HFF-Myc (cell line): ENCODE measurements at regions not wholly inside any gene's neighbourhood (a gene's known extent, or its start where the extent isn't known, plus 50 kb on each side); places are given as distances from the start of the nearest gene placed in this dataset.
"Not testable (repeated sequence)": the region's sequence is repeated elsewhere in the genome, so short reads cannot be mapped to it uniquely, and the experiment has no call there.

ENCODE experiments used
- DNase-seq: peaks from one replicate; pipeline ENCODE4 v3.0.0-alpha.2; 2011; ENCODE audit warnings: low read depth; ENCODE audit errors: extremely low read depth
- H3K4me3 ChIP-seq: replicated peaks from 2 replicates; pipeline ENCODE4 v1.5.1; 2011; ENCODE audit warnings: low read depth, mild to moderate bottlenecking, control low read depth, low read length
- TF ChIP-seq, protein P1 (sequence below): IDR thresholded peaks from 2 replicates; pipeline ENCODE4 v1.5.1; 2012; ENCODE audit warnings: mild to moderate bottlenecking, low read depth, low read length, control low read depth; ENCODE audit errors: missing control alignments

DNA sequence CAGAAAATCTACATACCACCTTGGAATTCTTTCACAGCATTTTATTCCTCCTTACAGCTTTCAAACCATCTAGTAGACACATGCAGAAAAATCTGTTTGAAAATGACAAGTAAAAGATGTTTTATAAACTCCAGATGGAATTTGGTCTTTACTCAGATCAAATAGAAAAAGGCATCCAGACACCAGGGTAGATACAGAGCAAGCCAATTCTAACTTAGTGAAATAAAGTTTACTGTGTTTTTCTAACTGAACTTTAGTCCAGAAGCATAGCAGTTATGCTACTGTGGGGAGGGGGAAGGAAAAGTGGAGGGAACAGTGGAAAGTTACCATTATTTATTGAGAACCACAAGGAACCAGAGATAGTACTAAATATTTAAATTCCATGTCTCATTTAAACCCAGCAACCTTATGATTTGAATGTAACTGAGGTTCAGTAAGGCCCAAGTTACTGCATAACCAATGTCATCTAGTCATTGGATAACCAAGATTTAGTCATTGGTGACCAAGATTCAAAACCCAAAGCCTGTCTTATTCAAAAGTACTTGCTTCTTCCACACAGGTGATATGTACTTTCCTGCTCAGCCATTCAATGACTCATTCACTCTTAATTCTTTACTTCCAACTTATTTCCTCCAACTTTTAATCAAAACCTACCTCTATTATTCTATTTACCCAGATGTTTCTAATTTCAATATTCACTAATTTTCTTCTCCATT lies 57.7 kb downstream of the RAD51AP2 start:
- no peak for DNase-seq
- TF ChIP-seq, protein P1, sequence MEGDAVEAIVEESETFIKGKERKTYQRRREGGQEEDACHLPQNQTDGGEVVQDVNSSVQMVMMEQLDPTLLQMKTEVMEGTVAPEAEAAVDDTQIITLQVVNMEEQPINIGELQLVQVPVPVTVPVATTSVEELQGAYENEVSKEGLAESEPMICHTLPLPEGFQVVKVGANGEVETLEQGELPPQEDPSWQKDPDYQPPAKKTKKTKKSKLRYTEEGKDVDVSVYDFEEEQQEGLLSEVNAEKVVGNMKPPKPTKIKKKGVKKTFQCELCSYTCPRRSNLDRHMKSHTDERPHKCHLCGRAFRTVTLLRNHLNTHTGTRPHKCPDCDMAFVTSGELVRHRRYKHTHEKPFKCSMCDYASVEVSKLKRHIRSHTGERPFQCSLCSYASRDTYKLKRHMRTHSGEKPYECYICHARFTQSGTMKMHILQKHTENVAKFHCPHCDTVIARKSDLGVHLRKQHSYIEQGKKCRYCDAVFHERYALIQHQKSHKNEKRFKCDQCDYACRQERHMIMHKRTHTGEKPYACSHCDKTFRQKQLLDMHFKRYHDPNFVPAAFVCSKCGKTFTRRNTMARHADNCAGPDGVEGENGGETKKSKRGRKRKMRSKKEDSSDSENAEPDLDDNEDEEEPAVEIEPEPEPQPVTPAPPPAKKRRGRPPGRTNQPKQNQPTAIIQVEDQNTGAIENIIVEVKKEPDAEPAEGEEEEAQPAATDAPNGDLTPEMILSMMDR: no peak
- H3K4me3 ChIP-seq: no peak overlapping the region

DNA sequence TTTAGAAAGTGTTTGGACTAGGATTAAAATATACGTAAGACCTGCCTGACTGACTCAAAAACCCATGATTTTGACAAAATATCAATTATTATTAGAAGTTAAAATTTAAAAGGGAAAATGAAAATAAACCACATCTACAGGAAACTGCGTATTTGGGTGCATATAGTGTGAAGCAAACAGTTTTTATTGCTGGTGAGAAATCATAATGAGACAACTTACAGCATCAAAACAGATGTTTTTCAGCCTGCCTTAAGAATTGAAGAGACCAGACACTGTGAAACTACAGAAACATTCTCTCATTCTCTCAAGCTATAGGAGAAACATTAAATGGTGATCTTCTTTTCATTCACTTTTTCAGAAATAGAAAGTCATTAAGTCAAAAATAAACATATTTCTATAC lies 62.9 kb downstream of the RAD51AP2 start:
- DNase-seq: no peak
- H3K4me3 ChIP-seq: no peak overlapping the region
- TF ChIP-seq, protein P1: no peak

DNA sequence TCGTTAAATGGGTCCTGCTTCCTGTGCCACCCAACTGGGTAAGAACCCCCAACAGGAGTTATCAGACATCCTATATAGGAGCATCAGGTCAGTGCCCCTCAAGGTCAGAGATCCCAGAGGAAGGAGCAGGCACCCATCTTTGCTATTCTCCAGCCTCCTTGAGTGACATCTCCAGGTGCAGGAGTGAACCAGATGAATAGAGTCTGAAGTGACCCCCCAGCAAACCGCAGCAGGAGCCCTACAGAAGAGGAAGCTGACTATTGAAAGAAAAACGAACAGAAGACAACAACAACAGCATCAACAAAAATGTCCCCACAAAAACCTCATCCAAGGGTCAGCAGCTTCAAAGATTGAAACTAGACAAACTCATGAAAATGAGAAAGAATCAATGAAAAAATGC lies 72.0 kb downstream of the RAD51AP2 start:
- not testable (repeated sequence) for DNase-seq, H3K4me3 ChIP-seq

DNA sequence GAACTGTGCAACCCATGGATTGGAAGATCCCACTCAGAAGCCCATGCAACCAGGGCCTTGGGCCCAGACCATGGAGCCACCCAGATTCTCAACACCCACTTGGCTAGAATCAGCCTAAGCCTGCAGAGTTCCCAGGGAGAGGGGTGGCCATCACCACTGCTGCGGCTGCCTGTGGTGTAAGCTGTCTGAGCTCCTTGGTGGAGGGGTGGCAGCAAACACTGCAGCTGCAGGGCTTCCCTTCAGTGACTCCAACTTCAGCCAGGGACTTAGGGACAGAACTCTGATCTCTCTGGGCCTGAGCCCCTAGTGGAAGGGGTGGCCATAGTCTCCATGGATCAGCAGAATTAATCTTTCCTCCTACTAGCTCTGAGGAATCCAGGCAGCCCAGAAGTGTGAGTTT lies 72.5 kb downstream of the RAD51AP2 start:
- no peak overlapping the region for H3K4me3 ChIP-seq
- TF ChIP-seq, protein P1: no peak
- no peak for DNase-seq

DNA sequence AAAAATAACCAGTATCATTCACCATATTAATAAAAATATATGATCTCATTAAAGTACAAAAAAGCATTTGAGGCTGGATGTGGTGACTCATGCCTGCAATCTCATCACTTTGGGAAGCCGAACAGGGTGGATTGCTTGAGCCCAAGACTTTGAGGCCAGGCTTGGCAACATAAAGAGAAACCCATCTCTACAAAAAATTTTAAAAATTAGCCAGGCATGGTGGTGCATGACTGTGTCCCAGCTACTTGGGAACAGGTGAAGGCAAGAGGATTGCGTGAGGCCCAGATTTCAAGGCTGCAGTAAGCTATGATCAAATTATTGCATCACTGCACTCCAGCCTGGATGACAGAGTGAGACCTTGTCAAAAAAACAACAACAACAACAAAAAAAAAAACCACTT lies 75.9 kb downstream of the RAD51AP2 start:
- DNase-seq: no peak
- TF ChIP-seq, protein P1: no peak
- H3K4me3 ChIP-seq: no peak overlapping the region

DNA sequence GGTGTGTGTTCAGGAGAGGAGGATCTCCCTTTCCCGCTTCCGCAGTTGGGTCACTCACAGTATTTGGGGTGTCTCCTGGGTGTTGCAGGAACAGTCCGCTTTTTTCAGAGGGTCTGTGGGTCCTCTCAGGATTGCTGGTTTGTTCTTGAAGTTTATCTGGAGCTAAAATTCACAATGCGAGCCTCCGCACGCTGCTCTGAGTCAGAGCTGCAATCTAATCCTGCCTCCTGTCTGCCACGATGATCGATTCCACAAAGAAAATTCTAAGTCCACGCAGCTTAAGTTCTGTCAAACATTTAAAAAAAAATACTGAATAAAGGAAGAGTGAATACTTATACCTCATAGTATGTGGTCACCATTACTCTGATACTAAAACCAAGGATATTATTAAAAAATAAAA lies 76.5 kb downstream of the RAD51AP2 start:
- no peak overlapping the region for H3K4me3 ChIP-seq
- TF ChIP-seq, protein P1: no peak
- no peak for DNase-seq

DNA sequence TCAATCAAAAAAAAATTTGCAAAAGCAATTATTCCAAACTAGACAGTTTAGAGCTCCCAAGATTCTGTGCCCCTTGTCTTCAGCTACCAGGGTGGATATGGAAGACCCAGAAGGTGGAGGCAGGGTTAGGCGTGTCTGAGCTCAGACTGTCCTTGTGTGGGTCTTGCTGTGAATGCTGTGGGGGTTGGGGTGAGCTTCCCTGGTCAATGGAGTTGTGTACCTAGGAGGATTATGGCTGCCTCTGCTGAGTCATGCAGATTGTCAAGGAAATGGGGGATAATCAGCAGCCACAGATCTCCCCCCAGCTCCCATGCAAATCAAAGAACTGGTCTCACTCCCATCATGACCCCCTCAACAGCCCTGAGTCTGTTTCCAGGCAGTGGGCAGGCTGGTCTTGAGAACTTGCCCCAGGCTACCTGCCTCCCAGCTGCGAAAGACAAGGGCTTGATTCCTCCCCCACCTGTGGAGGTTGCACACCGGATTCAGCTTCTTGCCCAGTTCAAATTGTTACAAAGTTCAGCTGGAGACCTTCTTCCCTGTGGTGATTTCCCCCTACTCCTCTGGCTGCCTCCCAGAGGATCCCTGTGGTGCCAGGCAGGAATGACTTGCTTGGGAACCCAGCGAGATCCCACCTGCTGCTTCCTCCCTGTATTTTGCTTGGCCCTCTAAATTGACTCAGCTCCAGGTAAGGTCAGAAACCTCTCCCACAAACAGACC lies 77.0 kb downstream of the RAD51AP2 start:
- DNase-seq: no peak
- TF ChIP-seq, protein P1: no peak
- no peak overlapping the region for H3K4me3 ChIP-seq
